ENCODE measurements at regions not wholly inside any gene's neighbourhood (a gene's known extent, or its start where the extent isn't known, plus 50 kb on each side); places are given as distances from the start of the nearest gene placed in this dataset.

DNA sequence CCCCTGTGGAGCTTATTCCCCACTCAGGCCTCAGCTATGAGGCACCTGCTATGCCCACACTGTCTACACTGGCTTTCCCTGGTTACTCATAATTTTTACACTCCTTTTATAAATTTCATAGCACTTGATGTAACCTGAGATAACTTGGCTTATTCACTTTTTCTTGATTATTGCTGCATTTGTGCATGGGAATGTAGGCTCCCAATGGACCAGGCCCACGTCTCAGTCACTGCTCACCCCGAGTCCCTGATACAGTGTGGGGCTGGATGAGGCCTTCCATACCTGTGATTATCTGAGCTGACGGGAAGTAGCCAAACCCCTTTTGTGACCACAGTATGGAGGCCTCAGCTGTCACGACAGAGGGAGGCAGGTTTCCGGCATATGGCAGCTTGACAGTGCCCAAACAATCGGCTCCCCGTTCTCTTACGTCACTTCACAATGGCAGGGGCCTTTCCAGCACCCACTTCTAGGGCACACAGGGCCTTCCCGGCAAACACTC is 645.3 kb downstream of the ACTR3B start:
- Histone ChIP-seq H3K9ac (ENCODE audit: low read length) (no peak overlapping the region), H3K9me3 (ENCODE audit: low read length) (peaks cover 3% of the 10 kb centered on the region), H3K36me3 (ENCODE audit: insufficient read depth, low read length) (no peaks in the 10 kb centered on the region), H3K9me2 (ENCODE audit: insufficient read depth, low read length) (no peaks in the 10 kb centered on the region), H2AFZ (ENCODE audit: low read depth, low read length) (no peak overlapping the region), H3K79me2 (replicated peaks; ENCODE audit: insufficient read depth, low read length) (no peaks in the 10 kb centered on the region), H3K27ac (ENCODE audit: low read length) (no peak overlapping the region), H3K4me3 (ENCODE audit: low read length) (no peak overlapping the region), H3K27me3 (ENCODE audit: insufficient read depth, low read depth, low read length) (no peaks in the 10 kb centered on the region), H3K4me2 (ENCODE audit: low read length) (no peak overlapping the region), H4K20me1 (ENCODE audit: insufficient read depth) (no peaks in the 10 kb centered on the region), H3F3A (ENCODE audit: insufficient read depth, low read length, poor library complexity, severe bottlenecking) (no peaks in the 10 kb centered on the region)
- TF ChIP-seq, protein P1, sequence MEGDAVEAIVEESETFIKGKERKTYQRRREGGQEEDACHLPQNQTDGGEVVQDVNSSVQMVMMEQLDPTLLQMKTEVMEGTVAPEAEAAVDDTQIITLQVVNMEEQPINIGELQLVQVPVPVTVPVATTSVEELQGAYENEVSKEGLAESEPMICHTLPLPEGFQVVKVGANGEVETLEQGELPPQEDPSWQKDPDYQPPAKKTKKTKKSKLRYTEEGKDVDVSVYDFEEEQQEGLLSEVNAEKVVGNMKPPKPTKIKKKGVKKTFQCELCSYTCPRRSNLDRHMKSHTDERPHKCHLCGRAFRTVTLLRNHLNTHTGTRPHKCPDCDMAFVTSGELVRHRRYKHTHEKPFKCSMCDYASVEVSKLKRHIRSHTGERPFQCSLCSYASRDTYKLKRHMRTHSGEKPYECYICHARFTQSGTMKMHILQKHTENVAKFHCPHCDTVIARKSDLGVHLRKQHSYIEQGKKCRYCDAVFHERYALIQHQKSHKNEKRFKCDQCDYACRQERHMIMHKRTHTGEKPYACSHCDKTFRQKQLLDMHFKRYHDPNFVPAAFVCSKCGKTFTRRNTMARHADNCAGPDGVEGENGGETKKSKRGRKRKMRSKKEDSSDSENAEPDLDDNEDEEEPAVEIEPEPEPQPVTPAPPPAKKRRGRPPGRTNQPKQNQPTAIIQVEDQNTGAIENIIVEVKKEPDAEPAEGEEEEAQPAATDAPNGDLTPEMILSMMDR (IDR thresholded peaks at IDR 0.05; ENCODE audit: poor library complexity, severe bottlenecking) = no peak
- TF ChIP-seq, protein P2, sequence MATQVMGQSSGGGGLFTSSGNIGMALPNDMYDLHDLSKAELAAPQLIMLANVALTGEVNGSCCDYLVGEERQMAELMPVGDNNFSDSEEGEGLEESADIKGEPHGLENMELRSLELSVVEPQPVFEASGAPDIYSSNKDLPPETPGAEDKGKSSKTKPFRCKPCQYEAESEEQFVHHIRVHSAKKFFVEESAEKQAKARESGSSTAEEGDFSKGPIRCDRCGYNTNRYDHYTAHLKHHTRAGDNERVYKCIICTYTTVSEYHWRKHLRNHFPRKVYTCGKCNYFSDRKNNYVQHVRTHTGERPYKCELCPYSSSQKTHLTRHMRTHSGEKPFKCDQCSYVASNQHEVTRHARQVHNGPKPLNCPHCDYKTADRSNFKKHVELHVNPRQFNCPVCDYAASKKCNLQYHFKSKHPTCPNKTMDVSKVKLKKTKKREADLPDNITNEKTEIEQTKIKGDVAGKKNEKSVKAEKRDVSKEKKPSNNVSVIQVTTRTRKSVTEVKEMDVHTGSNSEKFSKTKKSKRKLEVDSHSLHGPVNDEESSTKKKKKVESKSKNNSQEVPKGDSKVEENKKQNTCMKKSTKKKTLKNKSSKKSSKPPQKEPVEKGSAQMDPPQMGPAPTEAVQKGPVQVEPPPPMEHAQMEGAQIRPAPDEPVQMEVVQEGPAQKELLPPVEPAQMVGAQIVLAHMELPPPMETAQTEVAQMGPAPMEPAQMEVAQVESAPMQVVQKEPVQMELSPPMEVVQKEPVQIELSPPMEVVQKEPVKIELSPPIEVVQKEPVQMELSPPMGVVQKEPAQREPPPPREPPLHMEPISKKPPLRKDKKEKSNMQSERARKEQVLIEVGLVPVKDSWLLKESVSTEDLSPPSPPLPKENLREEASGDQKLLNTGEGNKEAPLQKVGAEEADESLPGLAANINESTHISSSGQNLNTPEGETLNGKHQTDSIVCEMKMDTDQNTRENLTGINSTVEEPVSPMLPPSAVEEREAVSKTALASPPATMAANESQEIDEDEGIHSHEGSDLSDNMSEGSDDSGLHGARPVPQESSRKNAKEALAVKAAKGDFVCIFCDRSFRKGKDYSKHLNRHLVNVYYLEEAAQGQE (IDR thresholded peaks at IDR 0.05; ENCODE audit: borderline replicate concordance) = no peak
- TF ChIP-seq EZH2 (IDR thresholded peaks at IDR 0.05; ENCODE audit: borderline replicate concordance, insufficient read depth, low read length, poor library complexity, severe bottlenecking) (no peak), POLR2AphosphoS5 (IDR thresholded peaks at IDR 0.05) (no peak), SMC3 (conservative IDR thresholded peaks at IDR 0.05; ENCODE audit: poor library complexity) (no peak), EP300 (conservative IDR thresholded peaks at IDR 0.05; ENCODE audit: poor library complexity, severe bottlenecking) (no peak), RAD21 (conservative IDR thresholded peaks at IDR 0.05) (no peak), TAF1 (IDR thresholded peaks at IDR 0.05; ENCODE audit: low read depth) (no peak), MXI1 (conservative IDR thresholded peaks at IDR 0.05; ENCODE audit: poor library complexity, severe bottlenecking) (no peak)

DNA sequence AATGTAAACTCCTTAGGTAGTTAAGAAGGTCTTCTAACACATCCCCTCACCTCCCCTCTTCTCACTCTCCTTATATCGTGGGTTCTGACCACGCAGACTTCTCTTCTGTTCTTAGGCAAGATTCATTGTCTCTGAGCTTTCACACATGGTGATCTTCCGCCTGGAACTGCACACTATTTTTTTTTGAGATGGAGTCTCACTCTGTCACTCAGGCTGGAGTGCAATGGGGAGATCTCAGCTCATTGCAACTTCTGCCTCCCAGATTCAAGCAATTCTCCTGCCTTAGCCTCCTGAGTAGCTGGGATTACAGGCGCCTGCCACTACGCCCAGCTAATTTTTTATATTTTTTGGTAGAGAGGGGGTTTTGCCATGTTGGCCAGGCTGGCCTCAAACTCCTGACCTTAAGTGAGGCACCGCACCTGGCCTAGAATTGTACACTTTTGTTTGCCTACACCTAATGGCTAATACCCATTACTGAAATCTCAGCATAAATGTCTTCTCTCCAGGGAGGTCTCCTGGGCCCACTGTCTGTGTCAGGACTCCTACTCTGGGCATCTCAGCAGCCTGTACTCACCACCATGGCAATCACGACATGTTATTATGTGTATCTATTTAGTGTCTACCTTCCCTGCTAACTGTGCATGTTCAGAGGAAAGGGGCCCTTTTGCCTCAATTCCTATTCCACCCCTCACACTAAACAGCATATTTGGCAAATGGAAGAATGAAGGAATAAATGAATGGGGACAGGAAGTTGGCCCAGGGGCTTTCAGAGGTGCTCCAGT is 646.3 kb upstream of the DPP6 start:
- H3K9me2 ChIP-seq (ENCODE audit: insufficient read depth, low read length) = no peaks in the 10 kb centered on the region
- no peak overlapping the region for H3K27ac ChIP-seq (ENCODE audit: low read length)
- H3K4me2 ChIP-seq (ENCODE audit: low read length) = no peak overlapping the region
- no peak overlapping the region for H3K9ac ChIP-seq (ENCODE audit: low read length)
- no peaks in the 10 kb centered on the region for H3K79me2 ChIP-seq (replicated peaks; ENCODE audit: insufficient read depth, low read length)
- peaks cover 3% of the 10 kb centered on the region for H3K9me3 ChIP-seq (ENCODE audit: low read length)
- TF ChIP-seq, protein P2 (IDR thresholded peaks at IDR 0.05; ENCODE audit: borderline replicate concordance) = no peak
- TF ChIP-seq RAD21 (conservative IDR thresholded peaks at IDR 0.05) = no peak
- TF ChIP-seq MXI1 (conservative IDR thresholded peaks at IDR 0.05; ENCODE audit: poor library complexity, severe bottlenecking) = no peak
- no peak for TF ChIP-seq EZH2 (IDR thresholded peaks at IDR 0.05; ENCODE audit: borderline replicate concordance, insufficient read depth, low read length, poor library complexity, severe bottlenecking)
- TF ChIP-seq SMC3 (conservative IDR thresholded peaks at IDR 0.05; ENCODE audit: poor library complexity) = no peak
- no peak for TF ChIP-seq EP300 (conservative IDR thresholded peaks at IDR 0.05; ENCODE audit: poor library complexity, severe bottlenecking)
- TF ChIP-seq, protein P1 (IDR thresholded peaks at IDR 0.05; ENCODE audit: poor library complexity, severe bottlenecking) = no peak
- no peak for TF ChIP-seq TAF1 (IDR thresholded peaks at IDR 0.05; ENCODE audit: low read depth)
- no peak for TF ChIP-seq POLR2AphosphoS5 (IDR thresholded peaks at IDR 0.05)
- no peaks in the 10 kb centered on the region for H3F3A ChIP-seq (ENCODE audit: insufficient read depth, low read length, poor library complexity, severe bottlenecking)
- no peak overlapping the region for H3K4me3 ChIP-seq (ENCODE audit: low read length)
- no peaks in the 10 kb centered on the region for H3K27me3 ChIP-seq (ENCODE audit: insufficient read depth, low read depth, low read length)
- H3K36me3 ChIP-seq (ENCODE audit: insufficient read depth, low read length) = no peaks in the 10 kb centered on the region
- H4K20me1 ChIP-seq (ENCODE audit: insufficient read depth) = no peaks in the 10 kb centered on the region
- no peak overlapping the region for H2AFZ ChIP-seq (ENCODE audit: low read depth, low read length)
